ENCODE measurements at regions not wholly inside any gene's neighbourhood (a gene's known extent, or its start where the extent isn't known, plus 50 kb on each side); places are given as distances from the start of the nearest gene placed in this dataset.

DNA sequence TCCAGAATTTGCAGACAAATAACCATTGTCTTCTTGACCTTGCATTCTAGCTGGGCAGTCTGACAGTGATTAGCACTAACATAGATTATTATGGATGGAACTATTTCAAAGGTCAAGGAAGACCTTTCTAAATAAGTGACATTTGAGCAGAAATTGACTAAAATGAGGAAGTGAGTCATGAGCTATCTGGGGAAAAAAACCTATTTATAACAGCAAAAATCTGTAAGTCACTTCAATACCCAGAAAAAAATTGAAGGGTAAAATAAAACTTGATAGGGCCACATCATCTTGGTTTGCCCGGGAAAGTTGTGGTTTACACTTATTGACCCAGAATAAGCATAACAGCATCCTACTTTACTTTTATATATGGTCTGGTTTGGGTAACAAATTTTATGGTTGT is 414.6 kb upstream of the HS3ST1 start:
- no peak for DNase-seq
- Histone ChIP-seq H3K36me3 (no peaks in the 10 kb centered on the region), H3K27me3 (no peaks in the 10 kb centered on the region), H3K4me3 (no peak overlapping the region), H3K9me3 (no peaks in the 10 kb centered on the region), H3K4me1 (no peaks in the 10 kb centered on the region), H3K27ac (no peak overlapping the region)
- intact Hi-C loops (cut with DNase I; ENCODE audit: low total_unique reads), result no loop called here
- ATAC-seq, result no peak
- in situ Hi-C loops (cut with MboI; ENCODE audit: low sequenced_read_pairs in 4 of 4), result no loop called here
- TF ChIP-seq, protein P1, sequence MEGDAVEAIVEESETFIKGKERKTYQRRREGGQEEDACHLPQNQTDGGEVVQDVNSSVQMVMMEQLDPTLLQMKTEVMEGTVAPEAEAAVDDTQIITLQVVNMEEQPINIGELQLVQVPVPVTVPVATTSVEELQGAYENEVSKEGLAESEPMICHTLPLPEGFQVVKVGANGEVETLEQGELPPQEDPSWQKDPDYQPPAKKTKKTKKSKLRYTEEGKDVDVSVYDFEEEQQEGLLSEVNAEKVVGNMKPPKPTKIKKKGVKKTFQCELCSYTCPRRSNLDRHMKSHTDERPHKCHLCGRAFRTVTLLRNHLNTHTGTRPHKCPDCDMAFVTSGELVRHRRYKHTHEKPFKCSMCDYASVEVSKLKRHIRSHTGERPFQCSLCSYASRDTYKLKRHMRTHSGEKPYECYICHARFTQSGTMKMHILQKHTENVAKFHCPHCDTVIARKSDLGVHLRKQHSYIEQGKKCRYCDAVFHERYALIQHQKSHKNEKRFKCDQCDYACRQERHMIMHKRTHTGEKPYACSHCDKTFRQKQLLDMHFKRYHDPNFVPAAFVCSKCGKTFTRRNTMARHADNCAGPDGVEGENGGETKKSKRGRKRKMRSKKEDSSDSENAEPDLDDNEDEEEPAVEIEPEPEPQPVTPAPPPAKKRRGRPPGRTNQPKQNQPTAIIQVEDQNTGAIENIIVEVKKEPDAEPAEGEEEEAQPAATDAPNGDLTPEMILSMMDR (IDR thresholded peaks at IDR 0.05 in 4 of 5, conservative IDR thresholded peaks at IDR 0.05 in 1 of 5), result no peak
- TF ChIP-seq POLR2A (IDR thresholded peaks at IDR 0.05), result no peak

DNA sequence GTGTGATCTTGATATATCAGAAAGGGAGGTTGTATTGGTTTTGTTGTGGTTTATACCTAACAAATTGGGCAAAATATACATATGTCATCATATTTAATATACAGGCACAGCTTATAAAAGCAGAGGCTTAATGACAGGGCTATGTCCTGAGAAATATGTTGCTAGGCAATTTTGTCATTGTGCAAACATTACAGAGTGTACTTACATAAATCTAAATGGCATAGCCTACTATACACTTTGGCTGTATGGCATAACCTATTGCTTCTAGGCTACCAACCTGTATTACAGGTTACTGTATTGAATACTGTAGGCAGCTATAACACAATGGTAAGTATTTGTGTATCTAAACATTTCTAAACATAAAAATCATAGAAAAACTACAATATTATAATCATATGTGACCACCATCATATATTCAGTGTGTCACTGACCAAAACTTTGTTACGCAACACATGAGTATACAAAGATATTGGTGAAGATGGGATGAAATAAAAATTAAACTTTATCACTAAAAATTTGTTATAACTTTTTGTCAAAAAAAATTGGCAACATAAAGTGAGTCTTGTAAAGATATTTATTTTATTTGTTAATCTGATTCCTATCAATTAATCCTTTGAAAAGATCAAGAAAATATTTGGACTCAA is 414.0 kb upstream of the HS3ST1 start:
- no peak for DNase-seq
- H3K36me3 ChIP-seq, result no peaks in the 10 kb centered on the region
- no peak for TF ChIP-seq POLR2A (IDR thresholded peaks at IDR 0.05)
- TF ChIP-seq, protein P1 (IDR thresholded peaks at IDR 0.05 in 4 of 5, conservative IDR thresholded peaks at IDR 0.05 in 1 of 5), result no peak
- H3K4me3 ChIP-seq, result no peak overlapping the region
- H3K9me3 ChIP-seq, result no peaks in the 10 kb centered on the region
- in situ Hi-C loops (cut with MboI; ENCODE audit: low sequenced_read_pairs in 4 of 4), result no loop called here
- intact Hi-C loops (cut with DNase I; ENCODE audit: low total_unique reads), result no loop called here
- H3K4me1 ChIP-seq, result no peaks in the 10 kb centered on the region
- no peak overlapping the region for H3K27ac ChIP-seq
- no peaks in the 10 kb centered on the region for H3K27me3 ChIP-seq
- ATAC-seq, result no peak

DNA sequence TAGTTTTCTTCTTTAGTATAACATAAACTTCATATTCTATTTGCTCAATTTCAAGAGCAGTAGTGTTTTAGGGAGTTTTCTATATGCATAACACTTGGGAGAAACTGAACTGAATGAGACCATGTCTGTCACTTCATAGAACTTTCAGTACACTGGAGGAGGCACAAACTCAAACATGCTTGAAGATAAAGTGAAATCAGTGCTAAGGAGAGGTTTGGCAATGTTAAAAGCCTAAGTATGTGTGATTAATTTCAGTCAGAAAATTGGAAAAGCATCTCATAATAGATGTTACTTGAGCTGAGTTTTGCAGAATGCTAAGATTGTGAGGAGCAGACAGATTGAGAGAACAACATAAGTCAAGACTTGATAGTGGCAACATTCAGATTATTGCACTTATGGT is 411.2 kb upstream of the HS3ST1 start:
- H3K27me3 ChIP-seq, result no peaks in the 10 kb centered on the region
- intact Hi-C loops (cut with DNase I; ENCODE audit: low total_unique reads) (no loop called here), in situ Hi-C loops (cut with MboI; ENCODE audit: low sequenced_read_pairs in 4 of 4) (no loop called here)
- TF ChIP-seq, protein P1 (IDR thresholded peaks at IDR 0.05 in 4 of 5, conservative IDR thresholded peaks at IDR 0.05 in 1 of 5), result no peak
- TF ChIP-seq POLR2A (IDR thresholded peaks at IDR 0.05), result no peak
- no peaks in the 10 kb centered on the region for H3K4me1 ChIP-seq
- H3K36me3 ChIP-seq, result no peaks in the 10 kb centered on the region
- H3K9me3 ChIP-seq, result no peaks in the 10 kb centered on the region
- ATAC-seq, result no peak
- H3K4me3 ChIP-seq, result no peak overlapping the region
- H3K27ac ChIP-seq, result no peak overlapping the region
- no peak for DNase-seq

DNA sequence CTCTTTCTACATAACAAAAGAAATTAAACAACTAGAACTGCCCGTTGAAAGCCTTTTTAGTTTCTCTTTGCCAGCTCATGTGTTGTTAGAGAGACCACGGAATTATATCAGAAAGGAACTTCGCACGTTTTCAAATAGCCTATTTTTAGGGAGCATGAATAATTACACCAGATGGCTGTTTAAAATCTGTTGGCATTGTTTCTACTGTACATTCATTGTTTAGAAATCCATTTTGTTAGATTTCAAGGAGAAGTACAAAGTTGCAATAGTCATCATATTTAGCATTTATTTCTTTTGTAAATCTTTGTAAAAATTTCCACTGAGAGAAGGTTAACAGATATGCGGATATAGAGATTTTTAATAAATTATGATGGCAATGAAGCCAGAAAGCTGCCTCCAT is 403.0 kb upstream of the HS3ST1 start:
- H3K4me1 ChIP-seq, result no peaks in the 10 kb centered on the region
- no peak for TF ChIP-seq POLR2A (IDR thresholded peaks at IDR 0.05)
- TF ChIP-seq, protein P1 (IDR thresholded peaks at IDR 0.05 in 4 of 5, conservative IDR thresholded peaks at IDR 0.05 in 1 of 5), result no peak
- no peak overlapping the region for H3K27ac ChIP-seq
- intact Hi-C loops (cut with DNase I; ENCODE audit: low total_unique reads), result no loop called here
- H3K9me3 ChIP-seq, result no peaks in the 10 kb centered on the region
- H3K36me3 ChIP-seq, result no peaks in the 10 kb centered on the region
- DNase-seq (no peak), ATAC-seq (no peak)
- no peak overlapping the region for H3K4me3 ChIP-seq
- no peaks in the 10 kb centered on the region for H3K27me3 ChIP-seq
- in situ Hi-C loops (cut with MboI; ENCODE audit: low sequenced_read_pairs in 4 of 4), result no loop called here

DNA sequence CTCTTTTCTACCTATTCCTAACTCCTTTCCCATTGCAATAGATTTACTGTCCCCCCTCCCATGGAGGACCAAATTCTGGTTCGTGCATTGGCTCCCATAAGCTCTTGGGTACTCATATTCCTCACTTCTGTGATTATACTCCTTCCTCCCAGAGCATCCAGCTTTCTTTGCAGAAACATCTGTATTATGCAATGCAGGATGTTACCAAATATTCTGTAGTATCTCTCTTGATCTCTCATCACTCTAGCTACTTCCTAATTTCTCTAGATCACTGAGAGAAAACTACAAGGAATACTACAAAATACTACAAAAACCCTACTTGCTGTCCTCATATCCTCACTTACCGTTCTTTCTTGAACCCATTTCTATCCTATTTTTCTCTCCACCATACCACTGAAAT is 395.9 kb upstream of the HS3ST1 start:
- no peak for TF ChIP-seq POLR2A (IDR thresholded peaks at IDR 0.05)
- H3K9me3 ChIP-seq, result no peaks in the 10 kb centered on the region
- in situ Hi-C loops (cut with MboI; ENCODE audit: low sequenced_read_pairs in 4 of 4) (no loop called here), intact Hi-C loops (cut with DNase I; ENCODE audit: low total_unique reads) (no loop called here)
- H3K4me3 ChIP-seq, result no peak overlapping the region
- H3K36me3 ChIP-seq, result no peaks in the 10 kb centered on the region
- no peaks in the 10 kb centered on the region for H3K27me3 ChIP-seq
- no peaks in the 10 kb centered on the region for H3K4me1 ChIP-seq
- H3K27ac ChIP-seq, result no peak overlapping the region
- ATAC-seq (no peak), DNase-seq (no peak)
